Ecto neural progenitor cell (in vitro differentiated cells): ENCODE measurements at regions not wholly inside any gene's neighbourhood (a gene's known extent, or its start where the extent isn't known, plus 50 kb on each side); places are given as distances from the start of the nearest gene placed in this dataset.

Source experiments
- DNase-seq: peaks from one replicate; pipeline ENCODE4 v3.0.0-alpha.2; 2018; ENCODE audit warnings: low spot score

DNA sequence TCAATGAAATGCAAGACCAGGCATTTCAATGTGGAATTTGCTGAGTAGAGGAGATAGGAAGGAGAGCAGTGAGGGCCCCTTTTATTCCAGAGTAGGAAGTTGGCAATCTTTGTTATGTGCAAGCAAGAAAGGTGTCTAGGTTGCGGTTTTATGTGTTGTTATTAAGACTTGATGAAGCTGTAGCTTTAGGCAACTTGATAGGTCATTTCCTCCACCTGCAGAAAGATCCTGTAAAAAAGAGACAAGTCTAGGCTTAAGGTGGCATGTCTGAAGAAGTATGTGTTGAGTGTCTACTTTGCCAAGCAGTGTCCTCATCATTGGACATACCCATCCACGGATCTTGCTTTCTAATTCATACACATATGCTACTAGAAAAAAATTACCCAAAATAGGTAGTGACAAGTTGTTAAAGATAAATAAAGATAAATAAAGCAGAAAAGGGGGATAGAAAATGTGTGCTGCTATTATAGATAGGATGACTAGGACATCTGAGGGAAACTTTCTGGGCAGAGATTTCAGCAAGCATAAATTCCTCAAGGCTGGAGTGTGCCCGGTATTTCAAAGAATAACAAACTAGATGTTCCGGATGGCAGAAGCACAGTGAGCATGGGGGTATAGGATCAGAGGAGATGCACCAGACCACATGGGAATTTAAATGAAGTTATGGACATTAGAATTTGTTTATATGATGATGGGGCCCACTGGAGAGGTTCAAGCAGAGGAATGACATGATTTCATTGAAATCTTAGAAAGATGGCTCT, 335.0 kb downstream of the TGFB2 start:
- DNase-seq = no peak

- no peak for DNase-seq
Observed at GRCh38 chr1:218683242-218683641, 338.1 kb downstream of the TGFB2 start.

DNA sequence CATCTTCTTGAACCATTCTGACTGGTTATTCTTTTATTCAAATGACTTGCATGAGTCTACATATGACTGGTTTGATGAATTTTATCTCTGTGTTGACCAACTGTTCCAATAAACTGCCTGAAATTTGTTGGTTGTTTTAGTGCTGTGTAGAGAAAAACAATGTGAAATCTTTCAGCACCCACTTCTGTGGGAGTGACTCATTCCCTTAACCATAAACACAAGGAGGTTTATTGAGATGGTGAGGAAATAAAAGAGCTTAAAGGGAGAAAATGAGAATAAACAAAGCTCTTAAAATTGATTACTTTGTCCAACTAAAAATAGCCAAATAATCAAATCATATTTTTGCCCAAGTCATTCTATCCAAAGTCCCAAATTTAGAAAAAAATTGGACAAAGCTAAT, 341.1 kb downstream of the TGFB2 start:
- no peak for DNase-seq

DNA sequence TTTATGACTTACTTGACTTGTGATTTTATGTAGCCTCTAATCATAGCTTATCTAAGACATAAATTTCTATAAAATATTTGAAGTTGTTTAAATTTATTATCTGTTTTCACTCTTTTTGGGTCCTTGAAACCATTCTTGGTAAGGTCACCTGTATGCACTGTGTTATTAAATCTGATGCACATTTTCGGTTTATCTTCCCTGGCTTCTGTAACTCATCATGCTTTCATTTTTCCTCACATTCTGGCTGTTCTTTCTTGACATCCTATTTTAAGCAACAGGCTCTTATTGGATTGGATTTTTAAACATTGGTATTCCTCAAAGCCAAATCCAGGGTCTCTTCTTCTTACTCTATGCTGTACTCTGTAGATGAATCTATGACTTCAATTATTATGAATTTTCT, 341.6 kb downstream of the TGFB2 start:
- no peak for DNase-seq

GRCh38 chr1:218692808-218693207, 347.7 kb downstream of the TGFB2 start:
- no peak for DNase-seq

- DNase-seq = no peak
Observed at GRCh38 chr1:218693599-218693998, 348.5 kb downstream of the TGFB2 start.

- no peak for DNase-seq
Observed at GRCh38 chr1:218694085-218694484, 348.9 kb downstream of the TGFB2 start.

- DNase-seq = no peak
Observed at GRCh38 chr1:218694636-218695035, 349.5 kb downstream of the TGFB2 start.

DNA sequence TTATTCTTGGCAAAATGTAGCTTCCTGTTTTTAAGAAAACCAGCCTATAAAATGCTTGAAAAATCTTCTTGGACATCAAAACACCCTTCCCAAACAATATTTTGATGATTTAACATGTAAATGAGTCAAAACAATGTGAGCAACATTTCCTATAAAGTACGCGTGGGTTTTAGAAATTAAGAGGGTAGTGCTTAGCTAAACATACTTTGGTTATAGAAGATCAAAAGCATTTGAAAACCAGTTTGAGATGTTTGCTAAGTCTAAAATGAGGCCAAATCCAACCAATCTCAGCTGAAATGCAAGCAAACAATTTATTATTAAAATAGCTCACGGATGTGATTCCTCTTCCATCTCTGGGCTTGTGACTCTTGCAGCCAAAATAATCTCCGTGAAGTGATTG, 350.4 kb downstream of the TGFB2 start:
- no peak for DNase-seq

- DNase-seq = no peak
Observed at GRCh38 chr1:218698141-218698540, 353.0 kb downstream of the TGFB2 start.

- DNase-seq = no peak
Observed at GRCh38 chr1:218699421-218699820, 354.3 kb downstream of the TGFB2 start.

GRCh38 chr1:218699865-218700264, 354.7 kb downstream of the TGFB2 start:
- DNase-seq = no peak

DNA sequence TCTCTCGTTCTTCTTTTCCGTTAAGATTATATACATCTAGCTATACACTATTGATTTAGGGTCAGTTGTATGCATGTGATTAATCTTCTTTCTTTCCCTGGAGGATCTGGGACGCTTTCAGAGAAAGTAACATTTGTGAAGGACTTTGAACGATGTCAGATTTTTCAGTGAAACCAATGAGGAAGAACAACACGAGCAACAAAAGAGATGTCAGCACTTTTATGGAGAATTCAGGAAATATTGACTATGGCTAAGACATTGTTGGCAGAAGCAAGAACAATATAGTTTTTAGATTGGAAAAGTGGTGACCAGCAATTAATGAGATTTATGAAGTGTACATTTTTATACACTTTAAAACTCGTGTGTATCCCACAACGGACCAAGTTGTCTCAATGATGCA, 355.5 kb downstream of the TGFB2 start:
- DNase-seq = no peak

- DNase-seq = no peak
Observed at GRCh38 chr1:218701131-218701530, 356.0 kb downstream of the TGFB2 start.

DNA sequence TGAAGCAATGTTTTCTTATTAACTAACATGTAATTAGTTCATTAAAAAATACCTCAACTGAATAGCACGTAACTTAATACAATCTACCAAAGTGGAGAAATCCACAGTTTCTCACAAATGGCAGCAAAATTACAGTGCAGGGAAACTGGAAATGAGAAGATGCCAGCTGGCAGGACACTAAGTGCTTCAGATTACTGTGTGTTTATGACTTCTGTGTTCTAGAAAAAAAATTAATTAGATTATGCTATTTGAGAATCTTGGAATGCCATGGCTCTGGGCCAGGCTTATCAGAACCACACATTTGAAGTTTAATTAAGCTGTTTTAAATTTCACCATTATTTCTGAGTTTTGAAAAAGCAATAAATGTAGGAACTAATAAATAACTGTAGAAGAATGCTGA, 357.6 kb downstream of the TGFB2 start:
- DNase-seq = no peak

- DNase-seq = no peak
Observed at GRCh38 chr1:218703836-218704235, 358.7 kb downstream of the TGFB2 start.

DNA sequence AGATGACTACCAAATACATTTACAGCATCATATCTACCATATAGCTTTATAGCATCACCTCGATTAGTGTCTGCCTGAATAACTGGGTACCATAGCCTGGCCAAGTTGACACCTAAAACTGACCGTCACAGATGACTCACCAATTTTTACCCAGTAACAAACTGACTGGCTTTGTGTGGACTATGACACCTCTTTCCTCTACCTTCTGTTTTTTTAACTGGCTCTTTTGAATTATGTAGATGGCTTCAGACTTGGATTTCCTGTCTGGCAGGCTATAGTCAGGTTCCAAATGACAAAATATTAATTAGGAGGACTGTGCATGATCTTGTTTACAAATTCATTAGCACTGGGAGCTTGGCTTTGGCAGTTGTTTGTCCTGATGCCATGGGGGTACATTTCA, 360.3 kb downstream of the TGFB2 start:
- DNase-seq = no peak

DNA sequence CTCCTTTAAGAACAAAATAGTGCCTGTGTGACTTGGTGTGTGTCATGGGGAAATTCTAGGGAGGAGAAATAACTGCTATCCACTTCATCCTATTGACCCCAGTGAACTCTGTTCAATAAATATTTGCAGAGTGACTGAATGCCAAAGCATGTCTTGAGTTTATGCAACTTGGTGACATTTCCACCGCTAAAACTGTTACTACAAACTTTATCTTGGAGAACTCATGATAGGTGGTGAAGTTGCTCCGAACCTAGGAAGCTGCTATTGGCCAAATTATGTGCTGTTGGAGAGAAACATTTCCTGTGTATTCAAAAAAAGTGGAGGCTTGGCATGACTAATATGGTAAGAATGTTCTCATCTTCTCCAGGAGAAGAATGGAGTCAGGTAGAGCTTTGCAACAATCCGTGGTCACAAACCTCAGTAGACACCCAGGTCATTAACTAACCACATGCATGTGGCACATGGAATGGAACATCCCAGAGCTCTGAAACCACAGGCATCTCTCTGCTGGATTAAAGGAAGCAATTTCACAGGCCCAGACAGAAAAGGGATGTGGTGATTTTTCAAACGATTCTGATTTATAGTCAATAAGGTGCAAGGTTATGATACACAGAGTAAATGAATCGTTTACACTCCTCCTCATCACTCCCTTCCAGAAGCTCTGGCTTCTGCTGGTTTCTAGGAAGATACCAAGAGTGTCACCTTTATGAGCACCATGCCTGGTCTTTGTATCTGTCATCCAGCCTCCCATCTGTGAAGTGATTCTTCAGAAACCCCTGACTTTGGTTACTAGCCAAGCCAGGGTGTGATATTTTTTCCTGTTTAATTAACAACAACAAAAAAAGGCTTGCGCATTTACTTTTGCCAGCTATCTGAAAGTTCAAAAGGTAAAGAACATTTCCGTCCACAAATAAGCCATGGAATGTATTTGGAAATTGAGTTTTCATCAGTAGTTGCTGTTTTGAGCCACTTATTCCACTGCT, 361.1 kb downstream of the TGFB2 start:
- no peak for DNase-seq

- DNase-seq = no peak
Observed at GRCh38 chr1:218711001-218711400, 365.9 kb downstream of the TGFB2 start.

DNA sequence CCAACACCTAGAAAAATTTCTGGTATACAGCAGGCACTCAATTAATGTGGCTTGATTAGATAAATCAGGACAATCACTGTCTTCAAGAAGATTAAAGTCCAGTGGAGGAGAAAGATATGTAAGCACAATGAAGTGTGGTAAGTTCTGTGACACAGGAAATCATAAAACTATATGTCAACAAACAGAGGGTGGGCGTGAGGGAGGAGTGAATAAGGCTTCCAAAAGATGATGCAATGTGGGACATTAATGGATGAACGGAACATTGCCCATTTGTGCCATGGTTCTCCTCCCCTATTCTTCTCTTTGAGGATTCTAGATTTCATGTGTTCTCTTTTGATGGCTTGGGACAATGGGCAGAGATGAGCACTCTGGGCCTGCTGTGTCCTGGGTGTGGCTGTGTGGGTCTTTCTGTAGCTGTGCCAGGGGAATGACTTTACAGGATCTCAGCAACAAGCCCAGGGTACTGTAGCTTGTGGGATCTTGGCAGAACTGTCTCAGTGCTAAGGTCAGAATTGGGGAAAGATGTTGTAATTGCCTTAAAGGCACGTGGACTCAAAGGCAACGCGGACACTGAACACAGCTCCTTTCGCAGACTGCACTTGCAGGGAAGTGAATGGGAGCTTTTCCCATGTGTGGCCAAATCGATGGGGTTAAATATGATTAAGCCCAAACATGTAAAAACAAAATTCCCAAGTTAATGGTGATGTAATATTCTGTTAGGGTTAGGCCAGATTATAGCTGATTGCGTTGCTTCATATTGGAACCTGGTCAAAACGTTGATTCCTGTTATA, 366.9 kb downstream of the TGFB2 start:
- no peak for DNase-seq

DNA sequence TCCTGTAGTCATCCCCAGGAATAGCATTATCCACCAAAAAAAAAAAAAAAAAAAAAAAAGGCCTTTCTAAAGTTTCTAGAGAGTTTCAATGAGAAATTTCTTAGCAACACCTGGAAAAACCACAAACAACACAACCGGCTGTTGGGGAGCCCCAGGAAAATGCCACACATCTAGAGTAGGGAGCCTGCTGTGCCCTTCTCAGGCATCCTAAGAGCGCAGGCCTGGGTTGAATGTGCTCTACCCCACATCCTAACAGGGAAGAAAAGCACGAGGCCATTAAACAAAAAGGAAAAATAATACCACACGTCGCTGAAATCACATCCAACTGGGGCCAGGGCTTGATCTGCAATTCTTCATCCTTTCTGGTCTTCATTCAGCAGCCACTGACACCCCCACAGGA, 367.5 kb downstream of the TGFB2 start:
- DNase-seq = no peak

DNA sequence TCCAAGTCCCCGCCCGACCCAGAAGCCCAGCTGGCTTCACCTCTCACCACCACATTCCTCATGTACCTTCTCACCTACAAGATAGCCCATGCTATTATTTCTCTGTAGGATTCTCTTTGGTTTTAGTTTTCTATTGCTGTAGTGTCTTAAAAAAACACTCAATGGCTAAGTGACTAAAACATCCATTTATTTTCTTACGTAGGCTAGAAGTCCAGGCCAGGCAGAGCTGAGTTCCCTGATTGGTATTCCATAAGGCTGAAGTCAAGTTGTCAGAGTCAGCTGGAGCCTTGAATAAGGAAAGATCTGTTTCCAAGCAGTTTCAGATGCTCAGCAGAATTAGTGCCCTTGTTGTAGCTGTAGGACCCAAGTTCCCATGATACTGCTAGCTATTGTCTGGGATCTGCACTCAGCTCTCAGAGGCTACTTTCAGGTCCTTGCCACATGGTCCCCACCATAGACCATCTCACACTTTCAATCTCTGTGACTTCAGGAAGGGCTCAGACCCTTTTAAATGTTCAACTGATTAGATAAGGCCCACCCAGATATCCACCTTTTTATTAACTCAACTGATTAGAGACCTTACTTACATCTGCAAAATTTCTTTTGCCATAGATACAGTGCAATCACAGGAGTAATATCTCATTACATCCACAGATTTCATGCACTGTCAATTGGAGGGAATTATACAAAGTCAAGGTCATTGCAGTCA, 371.0 kb downstream of the TGFB2 start:
- no peak for DNase-seq
